ENCODE measurements at regions not wholly inside any gene's neighbourhood (a gene's known extent, or its start where the extent isn't known, plus 50 kb on each side); places are given as distances from the start of the nearest gene placed in this dataset.

- TF ChIP-seq, protein P1, sequence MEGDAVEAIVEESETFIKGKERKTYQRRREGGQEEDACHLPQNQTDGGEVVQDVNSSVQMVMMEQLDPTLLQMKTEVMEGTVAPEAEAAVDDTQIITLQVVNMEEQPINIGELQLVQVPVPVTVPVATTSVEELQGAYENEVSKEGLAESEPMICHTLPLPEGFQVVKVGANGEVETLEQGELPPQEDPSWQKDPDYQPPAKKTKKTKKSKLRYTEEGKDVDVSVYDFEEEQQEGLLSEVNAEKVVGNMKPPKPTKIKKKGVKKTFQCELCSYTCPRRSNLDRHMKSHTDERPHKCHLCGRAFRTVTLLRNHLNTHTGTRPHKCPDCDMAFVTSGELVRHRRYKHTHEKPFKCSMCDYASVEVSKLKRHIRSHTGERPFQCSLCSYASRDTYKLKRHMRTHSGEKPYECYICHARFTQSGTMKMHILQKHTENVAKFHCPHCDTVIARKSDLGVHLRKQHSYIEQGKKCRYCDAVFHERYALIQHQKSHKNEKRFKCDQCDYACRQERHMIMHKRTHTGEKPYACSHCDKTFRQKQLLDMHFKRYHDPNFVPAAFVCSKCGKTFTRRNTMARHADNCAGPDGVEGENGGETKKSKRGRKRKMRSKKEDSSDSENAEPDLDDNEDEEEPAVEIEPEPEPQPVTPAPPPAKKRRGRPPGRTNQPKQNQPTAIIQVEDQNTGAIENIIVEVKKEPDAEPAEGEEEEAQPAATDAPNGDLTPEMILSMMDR (conservative IDR thresholded peaks at IDR 0.05; ENCODE audit: low read depth, low read length): no peak
- TF ChIP-seq, protein P2, sequence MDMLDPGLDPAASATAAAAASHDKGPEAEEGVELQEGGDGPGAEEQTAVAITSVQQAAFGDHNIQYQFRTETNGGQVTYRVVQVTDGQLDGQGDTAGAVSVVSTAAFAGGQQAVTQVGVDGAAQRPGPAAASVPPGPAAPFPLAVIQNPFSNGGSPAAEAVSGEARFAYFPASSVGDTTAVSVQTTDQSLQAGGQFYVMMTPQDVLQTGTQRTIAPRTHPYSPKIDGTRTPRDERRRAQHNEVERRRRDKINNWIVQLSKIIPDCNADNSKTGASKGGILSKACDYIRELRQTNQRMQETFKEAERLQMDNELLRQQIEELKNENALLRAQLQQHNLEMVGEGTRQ (IDR thresholded peaks at IDR 0.05; ENCODE audit: low read depth, low read length): no peak
- TF ChIP-seq NFE2L2 (IDR thresholded peaks at IDR 0.05; ENCODE audit: low read depth, low read length) (no peak), RFX5 (IDR thresholded peaks at IDR 0.05; ENCODE audit: low read depth, low read length) (no peak), POLR2A (IDR thresholded peaks at IDR 0.05; ENCODE audit: low read depth, low read length) (no peak)
Observed at GRCh38 chr6:19087897-19088296, 700.7 kb downstream of the RNF144B start.

Measured in IMR-90 (cell line).